ENCODE measurements at regions not wholly inside any gene's neighbourhood (a gene's known extent, or its start where the extent isn't known, plus 50 kb on each side); places are given as distances from the start of the nearest gene placed in this dataset.

- no peak for TF ChIP-seq CTCF (IDR thresholded peaks at IDR 0.05)
- TF ChIP-seq POLR2A (IDR thresholded peaks at IDR 0.05), result no peak
Measured at GRCh38 chr2:219946529-219946928, 319.1 kb downstream of the SLC4A3 start.

All from body of pancreas (tissue), 4 donors.